ENCODE measurements at regions not wholly inside any gene's neighbourhood (a gene's known extent, or its start where the extent isn't known, plus 50 kb on each side); places are given as distances from the start of the nearest gene placed in this dataset.

- TF ChIP-seq TAF1 (IDR thresholded peaks at IDR 0.05; ENCODE audit: borderline replicate concordance, insufficient read depth, low read length) (no peak), FOXP2 (optimal IDR thresholded peaks at IDR 0.05; ENCODE audit: borderline replicate concordance, extremely low read depth, extremely low read length, insufficient read depth) (no peak), POLR2AphosphoS5 (IDR thresholded peaks at IDR 0.05; ENCODE audit: low read depth, low read length) (no peak), SIN3A (IDR thresholded peaks at IDR 0.05; ENCODE audit: borderline replicate concordance, insufficient read depth, low read length) (no peak), REST (IDR thresholded peaks at IDR 0.05; ENCODE audit: insufficient read depth in 1 of 2, low read depth in 2 of 2, low read length in 2 of 2) (no peak)
Measured at GRCh38 chr7:12929476-12930140, 242.2 kb downstream of the ARL4A start.

GRCh38 chr7:12930534-12930933 is 243.1 kb downstream of the ARL4A start:
- no peak for TF ChIP-seq POLR2AphosphoS5 (IDR thresholded peaks at IDR 0.05; ENCODE audit: low read depth, low read length)
- no peak for TF ChIP-seq SIN3A (IDR thresholded peaks at IDR 0.05; ENCODE audit: borderline replicate concordance, insufficient read depth, low read length)
- no peak for TF ChIP-seq FOXP2 (optimal IDR thresholded peaks at IDR 0.05; ENCODE audit: borderline replicate concordance, extremely low read depth, extremely low read length, insufficient read depth)
- TF ChIP-seq TAF1 (IDR thresholded peaks at IDR 0.05; ENCODE audit: borderline replicate concordance, insufficient read depth, low read length): no peak
- no peak for TF ChIP-seq REST (IDR thresholded peaks at IDR 0.05; ENCODE audit: insufficient read depth in 1 of 2, low read depth in 2 of 2, low read length in 2 of 2)

- TF ChIP-seq REST (IDR thresholded peaks at IDR 0.05; ENCODE audit: insufficient read depth in 1 of 2, low read depth in 2 of 2, low read length in 2 of 2): no peak
- TF ChIP-seq FOXP2 (optimal IDR thresholded peaks at IDR 0.05; ENCODE audit: borderline replicate concordance, extremely low read depth, extremely low read length, insufficient read depth): no peak
- TF ChIP-seq TAF1 (IDR thresholded peaks at IDR 0.05; ENCODE audit: borderline replicate concordance, insufficient read depth, low read length): no peak
Measured at GRCh38 chr7:12939694-12940093, 252.3 kb downstream of the ARL4A start.

- no peak for TF ChIP-seq SIN3A (IDR thresholded peaks at IDR 0.05; ENCODE audit: borderline replicate concordance, insufficient read depth, low read length)
- no peak for TF ChIP-seq FOXP2 (optimal IDR thresholded peaks at IDR 0.05; ENCODE audit: borderline replicate concordance, extremely low read depth, extremely low read length, insufficient read depth)
- no peak for TF ChIP-seq POLR2AphosphoS5 (IDR thresholded peaks at IDR 0.05; ENCODE audit: low read depth, low read length)
- TF ChIP-seq REST (IDR thresholded peaks at IDR 0.05; ENCODE audit: insufficient read depth in 1 of 2, low read depth in 2 of 2, low read length in 2 of 2): no peak
- TF ChIP-seq TAF1 (IDR thresholded peaks at IDR 0.05; ENCODE audit: borderline replicate concordance, insufficient read depth, low read length): no peak
Measured at GRCh38 chr7:12941512-12941911, 254.1 kb downstream of the ARL4A start.

- TF ChIP-seq FOXP2 (optimal IDR thresholded peaks at IDR 0.05; ENCODE audit: borderline replicate concordance, extremely low read depth, extremely low read length, insufficient read depth): no peak
- TF ChIP-seq TAF1 (IDR thresholded peaks at IDR 0.05; ENCODE audit: borderline replicate concordance, insufficient read depth, low read length): no peak
- no peak for TF ChIP-seq POLR2AphosphoS5 (IDR thresholded peaks at IDR 0.05; ENCODE audit: low read depth, low read length)
- TF ChIP-seq SIN3A (IDR thresholded peaks at IDR 0.05; ENCODE audit: borderline replicate concordance, insufficient read depth, low read length): no peak
- TF ChIP-seq REST (IDR thresholded peaks at IDR 0.05; ENCODE audit: insufficient read depth in 1 of 2, low read depth in 2 of 2, low read length in 2 of 2): no peak
Measured at GRCh38 chr7:12942609-12943008, 255.2 kb downstream of the ARL4A start.
